CD4-positive, alpha-beta T cell treated with Interleukin-4 for 1 hour (primary cell): ENCODE measurements at regions not wholly inside any gene's neighbourhood (a gene's known extent, or its start where the extent isn't known, plus 50 kb on each side); places are given as distances from the start of the nearest gene placed in this dataset.

Source experiments
- DNase-seq, 2 donors: peaks; one replicate each; pipeline ENCODE4 v3.0.0-alpha.2; 2020 to 2022

- no peak for DNase-seq
Measured at GRCh38 chr12:24600551-24600950, 348.4 kb downstream of the BCAT1 start.

- no peak for DNase-seq
Measured at GRCh38 chr12:24599736-24600135, 349.2 kb downstream of the BCAT1 start.

DNA sequence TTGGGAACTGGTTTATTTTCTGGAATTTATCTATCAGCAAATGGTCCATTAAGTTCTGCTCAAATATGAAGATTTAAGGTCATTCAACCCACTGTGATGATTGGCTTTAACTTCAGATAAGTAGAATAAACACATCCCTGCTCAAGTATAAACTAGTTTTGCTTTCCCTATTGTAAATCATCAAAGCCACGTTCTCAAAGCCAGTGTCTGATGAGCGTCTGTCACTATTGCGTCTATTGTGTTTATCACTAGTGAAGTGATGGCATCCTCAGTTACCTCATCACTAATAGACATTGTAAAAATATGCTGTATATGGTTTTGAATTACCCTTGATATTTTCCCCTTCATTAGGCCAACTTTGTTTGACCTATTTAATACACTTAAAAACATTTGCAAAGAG, 351.3 kb downstream of the BCAT1 start:
- no peak for DNase-seq

DNA sequence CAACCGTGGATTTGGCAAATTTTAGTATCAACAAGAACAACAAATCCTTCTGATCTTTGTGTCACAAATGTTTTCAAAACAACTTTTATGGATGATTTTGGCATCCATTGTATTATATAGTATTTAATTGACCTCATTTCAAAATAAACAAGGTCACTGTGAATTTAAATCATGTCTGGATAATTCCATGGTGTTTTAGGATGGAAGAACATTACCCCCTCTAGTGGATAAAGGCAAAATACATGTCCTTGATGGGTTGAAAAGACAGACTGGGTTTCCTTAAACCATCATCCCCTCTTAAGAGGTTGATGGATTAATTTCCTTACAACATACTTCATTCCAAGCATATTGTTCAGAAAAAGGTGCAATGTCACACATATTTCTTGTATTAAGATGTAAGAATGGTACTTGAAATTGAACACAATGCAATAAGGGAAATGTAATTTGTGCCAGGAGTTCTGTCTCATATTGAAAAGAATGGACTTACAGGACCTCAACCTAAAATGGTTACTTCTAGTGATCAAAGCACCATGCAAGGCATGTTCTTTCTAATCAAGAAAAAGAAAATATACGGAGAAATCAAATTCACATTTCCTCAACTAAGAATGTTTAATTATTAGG, 352.0 kb downstream of the BCAT1 start:
- DNase-seq = no peak

GRCh38 chr12:24595652-24596235, 353.2 kb downstream of the BCAT1 start:
- DNase-seq = no peak

DNA sequence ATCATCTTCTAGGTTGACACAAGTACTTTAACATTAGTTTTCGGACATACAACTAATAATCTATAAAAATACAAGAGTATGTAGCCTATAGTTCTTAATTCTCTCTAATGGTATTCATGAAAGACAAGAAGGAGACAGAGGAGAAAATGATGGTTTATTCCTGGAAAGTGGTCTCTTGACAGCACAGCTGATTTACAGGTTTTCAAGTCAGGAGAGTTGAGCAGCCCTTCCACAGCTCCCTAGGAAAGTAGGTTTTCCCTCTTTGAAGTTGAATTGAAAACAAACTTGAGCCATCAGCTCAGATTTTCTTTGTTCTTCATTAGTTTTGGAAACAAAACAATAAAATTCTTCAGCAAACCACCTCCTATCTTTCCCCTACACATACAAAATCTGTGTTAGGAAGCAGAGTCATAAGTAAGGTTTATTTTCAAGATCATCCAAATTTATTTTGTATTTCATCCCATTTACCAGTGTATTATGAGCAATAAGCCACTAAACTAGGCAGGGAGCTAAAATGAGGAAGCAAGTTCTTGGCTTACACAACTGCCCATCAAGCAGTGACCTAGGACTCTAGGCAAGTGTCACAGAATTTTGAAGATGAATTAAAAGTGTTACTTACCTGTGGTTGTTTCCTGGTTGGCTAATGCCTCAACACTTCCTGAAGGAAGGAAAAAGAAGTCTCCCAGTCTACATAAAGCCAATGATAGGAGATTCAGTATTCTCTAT, 357.0 kb downstream of the BCAT1 start:
- DNase-seq = no peak

DNA sequence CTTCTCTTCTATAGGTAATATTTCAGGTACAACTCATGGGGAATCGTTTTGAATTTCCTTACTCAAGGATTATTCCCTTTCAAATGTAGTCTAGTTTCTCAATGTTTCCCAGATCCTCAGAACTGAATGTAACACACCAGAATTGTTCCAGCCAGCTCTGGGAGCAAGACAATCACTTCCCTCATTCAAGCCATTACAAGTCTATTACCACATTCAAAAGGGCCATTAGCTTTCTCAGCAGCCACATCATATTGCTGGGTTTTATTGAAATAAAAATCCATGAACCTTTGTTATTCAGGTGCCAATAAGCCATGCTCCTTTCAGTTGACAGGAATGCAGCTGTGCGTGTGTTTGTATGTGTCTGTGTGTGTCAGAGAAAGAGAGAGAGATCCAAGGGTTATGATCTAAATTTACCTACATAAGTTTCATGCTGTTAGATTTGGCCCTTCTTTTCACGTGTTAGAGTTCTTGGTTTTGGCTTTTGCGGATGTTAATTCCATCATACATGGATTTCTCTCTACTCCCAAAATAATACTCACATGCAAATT, 357.7 kb downstream of the BCAT1 start:
- no peak for DNase-seq

DNA sequence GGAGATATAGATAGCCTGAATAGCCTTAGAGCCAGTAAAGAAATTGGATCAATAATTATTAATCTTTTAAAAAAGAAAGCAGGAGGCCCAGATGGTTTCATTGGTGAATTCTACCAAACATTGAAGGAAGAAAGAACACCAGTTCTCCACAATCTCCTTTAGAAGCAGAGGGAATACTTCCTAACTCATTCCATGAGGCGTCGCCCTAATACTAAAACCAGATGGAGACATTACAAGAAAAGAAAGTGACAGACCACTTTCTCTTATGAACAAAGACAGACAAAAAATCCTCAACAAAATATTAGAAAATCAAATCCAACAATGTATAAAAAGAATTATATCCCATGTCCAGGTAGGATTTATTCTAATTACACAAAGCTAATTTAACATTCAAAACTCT, 362.6 kb downstream of the BCAT1 start:
- no peak for DNase-seq

DNA sequence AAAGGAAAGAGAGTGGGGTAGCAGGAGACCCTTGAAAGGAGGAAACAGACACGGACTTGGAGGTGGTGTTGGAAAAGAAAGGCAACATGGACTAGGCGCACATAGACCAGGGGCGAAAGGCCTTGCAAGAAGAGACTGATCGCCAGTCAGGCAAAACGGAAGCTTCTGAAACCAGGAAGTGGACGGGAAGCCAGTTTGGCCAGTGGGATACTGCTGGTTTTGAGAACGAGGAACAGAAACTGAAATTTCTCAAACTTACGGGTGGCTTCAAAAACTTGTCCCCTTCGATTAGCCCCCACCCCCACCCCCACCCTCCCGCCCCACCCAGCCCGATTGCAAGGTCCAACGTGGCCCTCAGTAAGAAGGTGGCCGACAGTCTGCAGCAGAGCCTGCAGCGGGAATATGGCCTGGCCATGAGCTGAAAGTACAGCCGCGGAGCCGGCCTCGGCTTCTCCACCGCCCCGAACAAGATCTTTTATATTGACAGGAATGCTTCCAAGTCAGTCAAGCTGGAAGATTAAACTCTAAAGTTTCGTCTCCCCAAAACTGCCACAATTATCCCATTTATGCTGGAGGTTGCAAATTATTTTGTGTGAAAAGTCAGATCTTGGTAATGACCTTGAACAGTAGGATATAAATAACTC, 364.7 kb downstream of the BCAT1 start:
- DNase-seq = no peak

DNA sequence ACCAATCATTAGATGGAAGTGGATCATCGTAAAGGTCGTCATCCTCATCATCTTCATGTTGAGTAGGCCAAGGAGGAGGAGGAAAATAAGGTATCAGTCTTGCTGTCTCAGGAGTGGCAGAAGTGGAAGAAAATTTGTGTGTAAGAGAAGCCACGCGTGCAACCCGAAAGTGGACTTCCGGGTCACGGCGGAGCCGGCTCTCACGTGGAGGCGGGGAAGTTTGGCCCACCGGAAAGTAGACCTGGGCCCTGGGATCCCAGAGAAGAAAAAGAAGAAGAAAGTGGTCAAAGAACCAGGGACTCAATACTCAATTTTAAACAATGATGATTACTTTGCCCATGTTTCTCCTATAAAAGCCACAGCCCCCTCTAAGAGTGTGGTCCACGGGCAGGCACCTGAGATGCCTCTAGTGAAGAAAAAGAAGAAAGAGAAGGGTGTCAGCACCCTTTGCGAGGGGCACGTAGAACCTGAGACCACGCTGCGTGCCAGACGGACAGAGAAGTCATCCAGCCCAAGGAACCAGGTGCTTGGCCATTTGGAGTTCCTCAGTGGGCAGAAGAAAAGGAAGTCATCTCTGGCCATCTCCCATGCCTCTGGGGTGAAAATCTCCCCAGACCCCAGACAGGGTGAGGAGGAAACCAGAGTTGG, 365.8 kb downstream of the BCAT1 start:
- DNase-seq = no peak

- no peak for DNase-seq
Measured at GRCh38 chr12:24574538-24574937, 374.4 kb downstream of the BCAT1 start.

DNA sequence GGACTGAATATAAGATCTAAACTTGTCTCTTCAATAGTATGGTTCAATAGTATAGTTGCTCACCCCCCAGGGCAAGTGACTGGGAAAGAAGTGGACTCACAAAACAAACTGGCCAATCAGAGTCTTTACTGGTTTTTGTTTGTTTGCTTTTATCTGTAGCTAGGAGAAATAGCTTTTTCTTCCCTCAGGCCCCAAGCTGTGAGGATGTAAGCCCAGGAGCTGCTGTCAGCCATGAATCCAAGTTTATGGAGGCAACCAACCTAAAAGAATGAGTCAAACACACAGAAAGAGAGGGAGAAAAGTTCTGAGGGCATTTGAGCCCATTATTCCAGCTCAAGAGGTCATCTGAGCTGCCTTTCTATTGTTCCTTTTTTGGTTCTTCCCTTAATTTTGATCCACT, 375.3 kb downstream of the BCAT1 start:
- DNase-seq = no peak

GRCh38 chr12:24565300-24565699, 383.6 kb downstream of the BCAT1 start:
- DNase-seq = no peak

DNA sequence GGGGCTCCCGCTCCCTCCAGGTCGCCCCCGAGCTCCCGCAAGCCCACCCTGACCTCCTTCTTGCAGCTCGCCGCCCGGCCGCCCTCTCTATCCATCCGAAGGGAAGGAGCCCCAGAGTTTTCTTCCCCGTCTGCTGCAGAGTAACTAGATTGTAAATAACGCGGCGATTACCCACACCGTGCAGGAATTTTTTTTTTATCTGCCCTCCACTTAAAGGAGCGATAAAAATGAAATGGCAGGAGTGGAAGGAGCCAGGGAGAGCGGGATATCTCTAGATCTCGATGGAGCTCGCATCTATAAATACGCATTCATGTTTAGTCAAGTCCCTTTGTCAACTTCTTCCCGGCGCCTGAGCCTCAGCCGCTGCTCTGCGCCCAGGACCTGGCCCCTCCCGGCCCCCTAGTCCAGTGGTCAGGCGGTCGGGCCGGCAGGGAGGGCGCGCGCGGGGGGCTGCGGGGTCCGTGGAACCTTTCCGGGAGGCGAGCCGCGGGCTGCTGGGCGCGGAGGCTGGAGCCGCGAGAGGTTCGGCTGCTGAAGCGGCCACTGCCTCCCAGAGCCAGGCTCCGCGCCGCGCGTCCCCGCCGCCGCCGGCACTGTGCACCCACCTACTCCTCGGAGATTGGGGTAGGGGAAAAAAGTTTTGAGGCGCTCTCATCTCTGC, 386.0 kb downstream of the BCAT1 start:
- DNase-seq = no peak

GRCh38 chr12:24561882-24562770, 386.8 kb downstream of the BCAT1 start:
- peak; percentile 8 to 14 for DNase-seq

- DNase-seq = no peak
Measured at GRCh38 chr12:24561411-24561871, 387.5 kb downstream of the BCAT1 start.

DNA sequence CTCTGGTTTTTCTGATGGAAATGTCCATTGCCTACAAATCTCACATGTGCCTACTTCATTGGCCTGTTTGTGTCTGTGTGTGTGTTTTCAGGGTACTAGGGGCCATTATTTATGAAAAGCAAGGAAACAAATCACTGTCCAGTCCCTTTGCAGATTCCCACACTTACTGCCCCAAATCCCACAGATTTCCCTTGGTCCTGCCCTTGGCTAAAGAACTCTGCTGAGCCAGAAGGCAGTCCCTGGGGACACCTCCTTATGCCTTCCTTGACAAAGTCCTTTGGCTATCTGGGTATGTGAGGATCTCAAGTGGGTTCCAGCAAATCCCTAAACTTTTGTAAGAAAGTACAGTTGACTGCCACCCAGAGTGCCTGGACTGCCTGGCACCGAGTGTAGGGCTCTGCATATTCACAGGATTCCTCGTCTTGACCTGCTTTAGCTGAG, 388.1 kb downstream of the BCAT1 start:
- no peak for DNase-seq

DNA sequence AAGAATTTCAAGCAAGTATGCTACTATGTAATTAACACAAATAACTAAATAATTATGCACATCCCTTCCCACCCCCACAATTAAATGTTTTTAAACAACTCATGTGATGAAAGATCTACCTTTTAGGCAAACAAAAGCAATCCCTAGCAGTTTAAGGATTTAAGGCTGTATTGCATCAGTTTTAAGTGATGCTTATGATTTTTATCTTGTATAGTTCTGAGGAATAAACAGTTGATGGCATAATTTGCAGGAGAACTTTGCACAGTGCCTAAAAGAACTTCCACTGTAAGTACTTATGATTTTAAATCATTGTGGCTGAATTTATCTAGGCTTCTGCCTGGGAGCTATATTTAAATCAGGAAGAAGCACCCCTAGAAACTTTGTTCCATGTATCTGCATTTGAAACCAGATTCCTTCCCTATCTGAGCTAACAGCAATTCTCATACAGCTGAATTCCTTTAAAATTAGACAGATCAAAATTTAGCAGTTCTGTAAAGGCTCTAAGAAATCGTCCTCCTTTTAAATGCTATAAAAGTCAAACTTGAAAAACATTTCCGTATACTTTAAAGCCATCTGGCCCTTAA, 388.6 kb downstream of the BCAT1 start:
- no peak for DNase-seq

- no peak for DNase-seq
Measured at GRCh38 chr12:24557738-24558137, 391.2 kb downstream of the BCAT1 start.

- DNase-seq = no peak
Measured at GRCh38 chr12:24555730-24556129, 393.2 kb downstream of the BCAT1 start.
